GM13977 (cell line): ENCODE measurements at regions not wholly inside any gene's neighbourhood (a gene's known extent, or its start where the extent isn't known, plus 50 kb on each side); places are given as distances from the start of the nearest gene placed in this dataset.

Experiments used
- DNase-seq: peaks from one replicate; pipeline ENCODE4 v3.0.0; 2012; ENCODE audit warnings: low spot score
- CTCF ChIP-seq: IDR thresholded peaks from 2 replicates; pipeline ENCODE4 v1.5.1; 2012; ENCODE audit warnings: mild to moderate bottlenecking, control low read depth; ENCODE audit not compliant: insufficient read depth; ENCODE audit errors: extremely low read depth, missing control alignments
- in situ Hi-C: fragments of 300-500 bp; cut with MboI; formaldehyde crosslinking; loops from one replicate; pipeline ENCODE4 v1.12.0; 2022; ENCODE audit warnings: low sequenced_read_pairs, low pct_unique_long_range_greater_than_20kb, mixed read lengths, inconsistent platforms; ENCODE audit not compliant: unreplicated experiment

- DNase-seq: no peak
- in situ Hi-C loops: no loop called here
- no peak for TF ChIP-seq CTCF
Measured at GRCh38 chr3:102215166-102215565, 219.6 kb upstream of the ZPLD1 start.

- in situ Hi-C loops: loop anchor here (10.0 kb wide), 1 partner anchor 538 kb away; the partner anchor contains the start of gene RPL24
- DNase-seq: no peak
- no peak for TF ChIP-seq CTCF
Measured at GRCh38 chr3:102223132-102223531, 211.7 kb upstream of the ZPLD1 start.

GRCh38 chr3:102224171-102224570 is 210.6 kb upstream of the ZPLD1 start:
- in situ Hi-C loops: loop anchor here (10.0 kb wide), 1 partner anchor 539 kb away; the partner anchor contains the start of gene RPL24
- TF ChIP-seq CTCF: peak; percentile 41
- peak; percentile 30 for DNase-seq

- no peak for DNase-seq
- in situ Hi-C loops: loop anchor here (5.0 to 10.0 kb wide), 3 partner anchors 307 to 540 kb away; partner anchors contain the start of gene RPL24
- no peak for TF ChIP-seq CTCF
Measured at GRCh38 chr3:102225005-102225404, 209.8 kb upstream of the ZPLD1 start.

- in situ Hi-C loops: loop anchor here (5.0 to 10.0 kb wide), 3 partner anchors 307 to 541 kb away; partner anchors contain the start of gene RPL24
- TF ChIP-seq CTCF: peak; percentile 71
- DNase-seq: peak; percentile 31
Measured at GRCh38 chr3:102225407-102226132, 209.2 kb upstream of the ZPLD1 start.

- no peak for TF ChIP-seq CTCF
- DNase-seq: no peak
- in situ Hi-C loops: loop anchor here (5.0 to 10.0 kb wide), 3 partner anchors 306 to 542 kb away; partner anchors contain the start of gene RPL24
Measured at GRCh38 chr3:102226463-102226862, 208.4 kb upstream of the ZPLD1 start.
